COLO668 (cell line): ENCODE measurements at regions not wholly inside any gene's neighbourhood (a gene's known extent, or its start where the extent isn't known, plus 50 kb on each side); places are given as distances from the start of the nearest gene placed in this dataset.
"Not testable (repeated sequence)": the region's sequence is repeated elsewhere in the genome, so short reads cannot be mapped to it uniquely, and the experiment has no call there.

Source experiments
- DNase-seq: peaks from one replicate; lab custom pipeline; 2025; ENCODE audit not compliant: unreplicated experiment; lab: John Stamatoyannopoulos, UW

- not testable (repeated sequence) for DNase-seq
Measured at GRCh38 chr7:65071854-65072431, 65.5 kb upstream of the ERV3-1 start.

GRCh38 chr7:65069476-65069875, 63.0 kb upstream of the ERV3-1 start:
- not testable (repeated sequence) for DNase-seq

- not testable (repeated sequence) for DNase-seq
Measured at GRCh38 chr7:65062566-65062965, 56.1 kb upstream of the ERV3-1 start.

- DNase-seq: not testable (repeated sequence)
Measured at GRCh38 chr7:65059247-65059646, 52.8 kb upstream of the ERV3-1 start.
